MM.1S (cell line): ENCODE measurements at regions not wholly inside any gene's neighbourhood (a gene's known extent, or its start where the extent isn't known, plus 50 kb on each side); places are given as distances from the start of the nearest gene placed in this dataset.
"Not testable (repeated sequence)": the region's sequence is repeated elsewhere in the genome, so short reads cannot be mapped to it uniquely, and the experiment has no call there.

Experiments
- EZH2 ChIP-seq: fragments of 300-600 bp; sonication (generic); optimal IDR thresholded peaks from 2 replicates; pipeline ENCODE3; 2017; ENCODE audit warnings: low read depth, mild to moderate bottlenecking, antibody characterized with exemption, low read length, mixed read lengths
- EZH2phosphoT487 ChIP-seq: fragments of 300-600 bp; sonication (generic); IDR thresholded peaks from 2 replicates; pipeline ENCODE4 v1.6.1; 2018; ENCODE audit warnings: antibody characterized with exemption, low read length
- TF ChIP-seq, protein P1 (sequence below): fragments of 300-600 bp; sonication (generic); IDR thresholded peaks from 2 replicates; pipeline ENCODE4 v1.5.1; 2016; ENCODE audit warnings: antibody characterized with exemption, low read length, mixed read lengths

DNA sequence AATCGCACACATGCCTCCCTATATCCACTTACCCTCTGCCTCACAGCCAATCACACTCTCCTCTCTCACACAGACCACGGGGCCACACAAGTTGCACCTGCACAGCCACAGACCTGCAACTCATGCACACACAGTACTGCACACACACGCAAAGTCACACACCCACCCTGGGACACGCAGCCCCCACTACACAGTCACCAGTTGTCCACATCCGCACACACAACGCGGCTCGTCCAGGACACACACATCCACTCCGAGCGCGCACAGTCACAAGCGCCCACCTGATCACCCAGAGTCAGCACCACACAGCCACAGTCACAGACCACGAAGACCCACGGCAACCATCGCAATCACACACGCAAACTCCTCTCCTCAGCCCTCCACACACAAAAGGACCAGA is 387.3 kb downstream of the CNTNAP3B start:
- TF ChIP-seq, protein P1, sequence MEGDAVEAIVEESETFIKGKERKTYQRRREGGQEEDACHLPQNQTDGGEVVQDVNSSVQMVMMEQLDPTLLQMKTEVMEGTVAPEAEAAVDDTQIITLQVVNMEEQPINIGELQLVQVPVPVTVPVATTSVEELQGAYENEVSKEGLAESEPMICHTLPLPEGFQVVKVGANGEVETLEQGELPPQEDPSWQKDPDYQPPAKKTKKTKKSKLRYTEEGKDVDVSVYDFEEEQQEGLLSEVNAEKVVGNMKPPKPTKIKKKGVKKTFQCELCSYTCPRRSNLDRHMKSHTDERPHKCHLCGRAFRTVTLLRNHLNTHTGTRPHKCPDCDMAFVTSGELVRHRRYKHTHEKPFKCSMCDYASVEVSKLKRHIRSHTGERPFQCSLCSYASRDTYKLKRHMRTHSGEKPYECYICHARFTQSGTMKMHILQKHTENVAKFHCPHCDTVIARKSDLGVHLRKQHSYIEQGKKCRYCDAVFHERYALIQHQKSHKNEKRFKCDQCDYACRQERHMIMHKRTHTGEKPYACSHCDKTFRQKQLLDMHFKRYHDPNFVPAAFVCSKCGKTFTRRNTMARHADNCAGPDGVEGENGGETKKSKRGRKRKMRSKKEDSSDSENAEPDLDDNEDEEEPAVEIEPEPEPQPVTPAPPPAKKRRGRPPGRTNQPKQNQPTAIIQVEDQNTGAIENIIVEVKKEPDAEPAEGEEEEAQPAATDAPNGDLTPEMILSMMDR = not testable (repeated sequence)
- TF ChIP-seq EZH2, EZH2phosphoT487: not testable (repeated sequence)
